Stimulated activated CD4-positive, alpha-beta T cell treated with anti-CD3 and anti-CD28 coated beads, Interleukin-15, amount 100 ng/mL, for 1 hour (primary cell): ENCODE measurements at regions not wholly inside any gene's neighbourhood (a gene's known extent, or its start where the extent isn't known, plus 50 kb on each side); places are given as distances from the start of the nearest gene placed in this dataset.

Experiments used
- DNase-seq, 2 donors: peaks; one replicate each; pipeline ENCODE4 v3.0.0-alpha.2; 2020; ENCODE audit warnings: low read depth in 1 of 2, low spot score in 1 of 2

- DNase-seq, result no peak
Observed at GRCh38 chr2:8053216-8053615, 628.6 kb upstream of the ID2 start.

- DNase-seq, result no peak
Observed at GRCh38 chr2:8054070-8054469, 627.8 kb upstream of the ID2 start.

- no peak for DNase-seq
Observed at GRCh38 chr2:8058652-8059051, 623.2 kb upstream of the ID2 start.

- DNase-seq, result no peak
Observed at GRCh38 chr2:8059255-8059654, 622.6 kb upstream of the ID2 start.

GRCh38 chr2:8059794-8060193, 622.1 kb upstream of the ID2 start:
- no peak for DNase-seq

- DNase-seq, result no peak
Observed at GRCh38 chr2:8061219-8061618, 620.6 kb upstream of the ID2 start.

- no peak for DNase-seq
Observed at GRCh38 chr2:8064603-8065002, 617.3 kb upstream of the ID2 start.

GRCh38 chr2:8065191-8065590, 616.7 kb upstream of the ID2 start:
- no peak for DNase-seq

- no peak for DNase-seq
Observed at GRCh38 chr2:8067784-8068336, 614.0 kb upstream of the ID2 start.

GRCh38 chr2:8072907-8073306, 608.9 kb upstream of the ID2 start:
- no peak for DNase-seq

GRCh38 chr2:8073916-8074315, 607.9 kb upstream of the ID2 start:
- no peak for DNase-seq

GRCh38 chr2:8076448-8077342, 605.2 kb upstream of the ID2 start:
- DNase-seq, result no peak

GRCh38 chr2:8078705-8079104, 603.2 kb upstream of the ID2 start:
- no peak for DNase-seq

- DNase-seq, result no peak
Observed at GRCh38 chr2:8080063-8080462, 601.8 kb upstream of the ID2 start.

GRCh38 chr2:8081130-8081529, 600.7 kb upstream of the ID2 start:
- DNase-seq, result no peak

GRCh38 chr2:8082840-8083239, 599.0 kb upstream of the ID2 start:
- no peak for DNase-seq

GRCh38 chr2:8086357-8086756, 595.5 kb upstream of the ID2 start:
- DNase-seq, result no peak

- DNase-seq, result no peak
Observed at GRCh38 chr2:8086796-8087479, 594.9 kb upstream of the ID2 start.

GRCh38 chr2:8087480-8087840, 594.4 kb upstream of the ID2 start:
- no peak for DNase-seq

- DNase-seq, result no peak
Observed at GRCh38 chr2:8088810-8089209, 593.0 kb upstream of the ID2 start.

- DNase-seq, result no peak
Observed at GRCh38 chr2:8089596-8089995, 592.3 kb upstream of the ID2 start.
